Gastrocnemius medialis (tissue), 4 donors: ENCODE measurements at regions not wholly inside any gene's neighbourhood (a gene's known extent, or its start where the extent isn't known, plus 50 kb on each side); places are given as distances from the start of the nearest gene placed in this dataset.

Experiments used
- ATAC-seq, 2 donors: fragments of 150-250 bp; one replicate each; pipeline ENCODE4 v1.9.1; 2016
- DNase-seq, 2 donors: peaks; one replicate each; pipeline ENCODE4 v3.0.0-alpha.2; 2019
- H3K27ac ChIP-seq, 4 donors: fragments of 200-600 bp; sonication (generic); 1 replicate in 1 of 4; 2 replicates in 3 of 4; pipeline ENCODE4 v1.5.1; 2016 to 2018; ENCODE audit warnings: mild to moderate bottlenecking in 2 of 4, moderate library complexity in 1 of 4
- H3K27me3 ChIP-seq, 3 donors: fragments of 200-600 bp; sonication (generic) in 2 of 3; 1 replicate in 1 of 3; 2 replicates in 2 of 3; pipeline versions ENCODE4 v1.5.1 to v1.6.0; 2016 to 2019; ENCODE audit warnings: mild to moderate bottlenecking in 1 of 3, moderate library complexity in 1 of 3
- H3K36me3 ChIP-seq, 2 donors: fragments of 200-600 bp; sonication (generic) in 1 of 2; one replicate each; pipeline ENCODE4 v1.5.1; 2017 to 2018
- H3K4me1 ChIP-seq, 2 donors: fragments of 200-600 bp; sonication (generic) in 1 of 2; one replicate each; pipeline ENCODE4 v1.5.1; 2016 to 2017; ENCODE audit warnings: mild to moderate bottlenecking in 2 of 2
- H3K4me3 ChIP-seq, 4 donors: fragments of 200-600 bp; sonication (generic) in 3 of 4; 1 replicate in 1 of 4; 2 replicates in 3 of 4; pipeline ENCODE4 v1.5.1; 2016 to 2019; ENCODE audit warnings: mild to moderate bottlenecking in 2 of 4
- H3K9me3 ChIP-seq, 3 donors: fragments of 200-600 bp; sonication (generic) in 2 of 3; 1 replicate in 1 of 3; 2 replicates in 2 of 3; pipeline ENCODE4 v1.5.1; 2016 to 2019
- CTCF ChIP-seq, 5 experiments: fragments of 450-650 bp in 3 of 5; fragments of 200-600 bp in 2 of 5; sonication (generic) in 2 of 5; IDR thresholded peaks in 4 of 5; conservative IDR thresholded peaks in 1 of 5; 1 replicate in 4 of 5; 2 replicates in 1 of 5; pipeline ENCODE4 v1.5.1; 2016 to 2019; ENCODE audit warnings: antibody characterized with exemption in 5 of 5, mild to moderate bottlenecking in 3 of 5, moderate library complexity in 3 of 5
- POLR2A ChIP-seq, 2 donors: fragments of 450-650 bp; IDR thresholded peaks; one replicate each; pipeline ENCODE4 v1.6.1; 2017; ENCODE audit warnings: antibody characterized with exemption in 2 of 2, mild to moderate bottlenecking in 2 of 2, moderate library complexity in 2 of 2
- in situ Hi-C, 4 donors: fragments of 200-750 bp; cut with MboI; loops; one replicate each; pipeline versions ENCODE4 v1.15.0 to v1.8.0; 2017; ENCODE audit warnings: low sequenced_read_pairs in 4 of 4
- intact Hi-C: fragments of 100-400 bp; cut with DNase I; formaldehyde crosslinking; loops from one replicate; pipeline ENCODE4 v1.15.1; 2023; ENCODE audit warnings: low total_unique reads

GRCh38 chr14:52155651-52156213, 86.9 kb upstream of the NID2 start:
- no peak overlapping the region for H3K27ac ChIP-seq
- no peaks in the 10 kb centered on the region for H3K27me3 ChIP-seq
- intact Hi-C loops: no loop called here
- no peaks in the 10 kb centered on the region for H3K4me1 ChIP-seq
- H3K4me3 ChIP-seq: no peak overlapping the region
- ATAC-seq (no peak), DNase-seq (no peak)
- H3K36me3 ChIP-seq: no peaks in the 10 kb centered on the region
- TF ChIP-seq CTCF (IDR thresholded peaks at IDR 0.05 in 4 of 5, conservative IDR thresholded peaks at IDR 0.05 in 1 of 5) (no peak), POLR2A (IDR thresholded peaks at IDR 0.05) (no peak)
- in situ Hi-C loops: no loop called here
- H3K9me3 ChIP-seq: no peaks in the 10 kb centered on the region

- no peak for TF ChIP-seq CTCF (IDR thresholded peaks at IDR 0.05 in 4 of 5, conservative IDR thresholded peaks at IDR 0.05 in 1 of 5)
- no peak for TF ChIP-seq POLR2A (IDR thresholded peaks at IDR 0.05)
- H3K27ac ChIP-seq: no peak overlapping the region
- DNase-seq: no peak
- H3K4me3 ChIP-seq: no peak overlapping the region
- no peaks in the 10 kb centered on the region for H3K36me3 ChIP-seq
- H3K9me3 ChIP-seq: no peaks in the 10 kb centered on the region
- ATAC-seq: no peak
- no peaks in the 10 kb centered on the region for H3K4me1 ChIP-seq
- in situ Hi-C loops (no loop called here), intact Hi-C loops (no loop called here)
- no peaks in the 10 kb centered on the region for H3K27me3 ChIP-seq
Observed at GRCh38 chr14:52154992-52155650, 86.3 kb upstream of the NID2 start.

GRCh38 chr14:52153939-52154338, 85.1 kb upstream of the NID2 start:
- ATAC-seq (no peak), DNase-seq (no peak)
- Histone ChIP-seq H3K27me3 (no peaks in the 10 kb centered on the region), H3K4me1 (no peaks in the 10 kb centered on the region), H3K36me3 (no peaks in the 10 kb centered on the region), H3K4me3 (no peak overlapping the region), H3K27ac (no peak overlapping the region), H3K9me3 (no peaks in the 10 kb centered on the region)
- in situ Hi-C loops: no loop called here
- TF ChIP-seq POLR2A (IDR thresholded peaks at IDR 0.05) (no peak), CTCF (IDR thresholded peaks at IDR 0.05 in 4 of 5, conservative IDR thresholded peaks at IDR 0.05 in 1 of 5) (no peak)
- intact Hi-C loops: no loop called here

GRCh38 chr14:52150162-52150561, 81.3 kb upstream of the NID2 start:
- ATAC-seq: no peak
- Histone ChIP-seq H3K4me3 (no peak overlapping the region), H3K36me3 (no peaks in the 10 kb centered on the region), H3K4me1 (no peaks in the 10 kb centered on the region), H3K9me3 (no peaks in the 10 kb centered on the region), H3K27me3 (no peaks in the 10 kb centered on the region), H3K27ac (no peak overlapping the region)
- TF ChIP-seq POLR2A (IDR thresholded peaks at IDR 0.05) (no peak), CTCF (IDR thresholded peaks at IDR 0.05 in 4 of 5, conservative IDR thresholded peaks at IDR 0.05 in 1 of 5) (no peak)
- in situ Hi-C loops: no loop called here
- DNase-seq: no peak
- intact Hi-C loops: no loop called here

- in situ Hi-C loops: no loop called here
- TF ChIP-seq CTCF (IDR thresholded peaks at IDR 0.05 in 4 of 5, conservative IDR thresholded peaks at IDR 0.05 in 1 of 5) (no peak), POLR2A (IDR thresholded peaks at IDR 0.05) (no peak)
- DNase-seq: no peak
Observed at GRCh38 chr14:52148371-52148770, 79.5 kb upstream of the NID2 start.

More at GRCh38 chr14:52148371-52148770, 79.5 kb upstream of the NID2 start:
- Histone ChIP-seq H3K27me3 (no peaks in the 10 kb centered on the region), H3K27ac (no peak overlapping the region), H3K36me3 (no peaks in the 10 kb centered on the region), H3K4me1 (no peaks in the 10 kb centered on the region), H3K9me3 (no peaks in the 10 kb centered on the region), H3K4me3 (no peak overlapping the region)
- no peak for ATAC-seq
- intact Hi-C loops: no loop called here
